ENCODE measurements at regions not wholly inside any gene's neighbourhood (a gene's known extent, or its start where the extent isn't known, plus 50 kb on each side); places are given as distances from the start of the nearest gene placed in this dataset.

GRCh38 chr17:56018211-56018610 is 135.1 kb upstream of the ANKFN1 start:
- POLR2A ChIA-PET (ENCODE audit: partially characterized antibody): interaction anchor here (0.6 kb wide), 1 partner anchor 8 kb away, joined by 3 read pairs; no protein-coding TSS in a partner anchor
- H3K79me1 ChIP-seq (ENCODE audit: low read depth, low read length): no peaks in the 10 kb centered on the region
- H3K56ac ChIP-seq (replicated peaks; ENCODE audit: insufficient read length, low read depth, low read length): no peak overlapping the region

More at GRCh38 chr17:56018211-56018610, 135.1 kb upstream of the ANKFN1 start:
- Histone ChIP-seq H3K79me2 (ENCODE audit: control insufficient read depth in 1 of 2, insufficient read depth in 2 of 2, low read length in 2 of 2) (no peaks in the 10 kb centered on the region), H2BK12ac (ENCODE audit: low read depth, low read length) (no peak overlapping the region), H2BK5ac (ENCODE audit: low read depth, low read length) (no peak overlapping the region), H3K4me2 (ENCODE audit: insufficient read depth in 1 of 2, low read depth in 2 of 2, low read length in 2 of 2) (no peak overlapping the region), H2BK120ac (replicated peaks; ENCODE audit: low read depth, low read length) (no peak overlapping the region), H4K5ac (ENCODE audit: insufficient read length, low read depth, low read length) (no peak overlapping the region), H3K9me3 (ENCODE audit: insufficient read depth in 2 of 2, low read depth in 1 of 2, low read length in 1 of 2) (no peaks in the 10 kb centered on the region), H3K36me3 (ENCODE audit: control insufficient read depth in 2 of 4, insufficient read depth in 4 of 4, low read length in 3 of 4) (no peaks in the 10 kb centered on the region), H2AK5ac (ENCODE audit: low read depth, low read length) (no peak overlapping the region), H3K4me3 (ENCODE audit: extremely low read depth in 1 of 4, insufficient read depth in 2 of 4, low read depth in 3 of 4, low read length in 4 of 4) (no peak overlapping the region), H3K14ac (ENCODE audit: insufficient read length) (no peak overlapping the region), H3K18ac (ENCODE audit: extremely low read depth, low read length) (no peak overlapping the region), H2AFZ (ENCODE audit: low read length) (no peak overlapping the region), H3K27me3 (replicated peaks in 1 of 4; ENCODE audit: control insufficient read depth in 3 of 4, extremely low read depth in 1 of 4, insufficient read depth in 3 of 4, low read length in 3 of 4) (no peaks in the 10 kb centered on the region), H3K23ac (ENCODE audit: insufficient read length) (no peak overlapping the region), H2BK15ac (ENCODE audit: low read length) (no peak overlapping the region), H4K20me1 (replicated peaks in 1 of 2; ENCODE audit: control insufficient read depth in 1 of 2, insufficient read depth in 2 of 2, low read length in 2 of 2) (no peaks in the 10 kb centered on the region), H3K9ac (replicated peaks in 1 of 4; ENCODE audit: extremely low read depth in 1 of 4, low read depth in 3 of 4, low read length in 3 of 4) (no peak overlapping the region), H4K91ac (replicated peaks; ENCODE audit: insufficient read length, low read length) (no peak overlapping the region), H4K8ac (ENCODE audit: extremely low read depth, insufficient read depth, low read length) (no peak overlapping the region), H3K23me2 (ENCODE audit: low read depth, low read length) (no peaks in the 10 kb centered on the region), H3K4ac (replicated peaks; ENCODE audit: insufficient read length, low read depth, low read length) (no peak overlapping the region), H3K4me1 (replicated peaks in 1 of 4; ENCODE audit: control insufficient read depth in 3 of 4, insufficient read depth in 4 of 4, low read length in 3 of 4) (no peaks in the 10 kb centered on the region), H2BK20ac (ENCODE audit: low read length) (no peak overlapping the region), H3K27ac (ENCODE audit: low read depth, low read length) (no peak overlapping the region)
- DNase-seq (ENCODE audit: low read depth in 1 of 2, low spot score in 2 of 2) (no peak), FAIRE-seq (no peak)
- no peak for TF ChIP-seq SIX5 (IDR thresholded peaks at IDR 0.05; ENCODE audit: low read depth, low read length)
- no peak for TF ChIP-seq CBX5 (IDR thresholded peaks at IDR 0.05; ENCODE audit: low read depth, low read length)
- TF ChIP-seq KDM1A (IDR thresholded peaks at IDR 0.05; ENCODE audit: borderline replicate concordance, low read length): no peak
- TF ChIP-seq GABPA (IDR thresholded peaks at IDR 0.05; ENCODE audit: borderline replicate concordance, insufficient read depth, low read length): no peak
- TF ChIP-seq, protein P1, sequence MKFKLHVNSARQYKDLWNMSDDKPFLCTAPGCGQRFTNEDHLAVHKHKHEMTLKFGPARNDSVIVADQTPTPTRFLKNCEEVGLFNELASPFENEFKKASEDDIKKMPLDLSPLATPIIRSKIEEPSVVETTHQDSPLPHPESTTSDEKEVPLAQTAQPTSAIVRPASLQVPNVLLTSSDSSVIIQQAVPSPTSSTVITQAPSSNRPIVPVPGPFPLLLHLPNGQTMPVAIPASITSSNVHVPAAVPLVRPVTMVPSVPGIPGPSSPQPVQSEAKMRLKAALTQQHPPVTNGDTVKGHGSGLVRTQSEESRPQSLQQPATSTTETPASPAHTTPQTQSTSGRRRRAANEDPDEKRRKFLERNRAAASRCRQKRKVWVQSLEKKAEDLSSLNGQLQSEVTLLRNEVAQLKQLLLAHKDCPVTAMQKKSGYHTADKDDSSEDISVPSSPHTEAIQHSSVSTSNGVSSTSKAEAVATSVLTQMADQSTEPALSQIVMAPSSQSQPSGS (IDR thresholded peaks at IDR 0.05; ENCODE audit: low read length): no peak
- TF ChIP-seq POLR2A (IDR thresholded peaks at IDR 0.05; ENCODE audit: control extremely low read depth in 1 of 2, low read depth in 2 of 2, low read length in 2 of 2): no peak
- no peak for TF ChIP-seq ZNF274 (IDR thresholded peaks at IDR 0.05; ENCODE audit: borderline replicate concordance, extremely low read depth, low read length)
- TF ChIP-seq CBX8 (IDR thresholded peaks at IDR 0.05; ENCODE audit: borderline replicate concordance, low read depth, low read length): no peak
- TF ChIP-seq, protein P2, sequence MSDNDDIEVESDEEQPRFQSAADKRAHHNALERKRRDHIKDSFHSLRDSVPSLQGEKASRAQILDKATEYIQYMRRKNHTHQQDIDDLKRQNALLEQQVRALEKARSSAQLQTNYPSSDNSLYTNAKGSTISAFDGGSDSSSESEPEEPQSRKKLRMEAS (IDR thresholded peaks at IDR 0.05): no peak
- CTCF ChIA-PET (ENCODE audit: partially characterized antibody): interaction anchor here (1.6 kb wide), 1 partner anchor 135 kb away, joined by 3 read pairs; no protein-coding TSS in a partner anchor
- WGBS, 2 experiments (ENCODE audit: extremely low coverage in 1 of 2, insufficient coverage in 1 of 2, insufficient read length in 1 of 2, insufficient replicate concordance in 2 of 2, low coverage in 1 of 2, low lambda C conversion rate in 2 of 2, missing lambda C conversion rate in 1 of 2): 89% methylated on average over 3 of the region's 3 CpGs; no CpG with 5 or more reads in 1 of the 2 experiments
